HepG2 (cell line): ENCODE measurements at regions not wholly inside any gene's neighbourhood (a gene's known extent, or its start where the extent isn't known, plus 50 kb on each side); places are given as distances from the start of the nearest gene placed in this dataset.
A peak's percentile ranks its signal among the peaks of the same experiment; 100 is the strongest.

ENCODE experiments used
- ATAC-seq: fragments of 200-7000 bp; cut with Tn5 transposase; 3 replicates; pipeline ENCODE4 v1.9.1; 2020; ENCODE audit warnings: mild to moderate bottlenecking, moderate library complexity
- BruUV-seq: library from RNA; stranded (reverse); fragments of 400-500 nt; replicated peaks from 2 replicates; lab custom pipeline; 2021; lab: Mats Ljungman, UMichigan
- CTCF ChIA-PET: fragments of 300-600 bp; formaldehyde crosslinking; extraction: SDS; loops from one replicate; lab custom pipeline; 2021; ENCODE audit warnings: low total read pairs, inconsistent platforms, low intra/inter-chr PET ratio; lab: Yijun Ruan, JAX
- POLR2A ChIA-PET: fragments of 350-600 bp; sonication (Branson Sonifier 250); formaldehyde crosslinking; loops from one replicate; lab custom pipeline; 2020; ENCODE audit warnings: antibody characterized with exemption, inconsistent platforms; lab: Yijun Ruan, JAX
- DNase-seq: peaks from one replicate; pipeline ENCODE4 v3.0.0-alpha.2; 2015; ENCODE audit warnings: low spot score
- FAIRE-seq: peaks from 3 replicates; lab custom pipeline; 2011; peaks lifted over from hg19 to GRCh38; lab: Jason Lieb, UNC
- H2AFZ ChIP-seq: one replicate; pipeline ENCODE4 v1.6.1; 2011; ENCODE audit warnings: low read length, inconsistent platforms
- H3K27ac ChIP-seq: fragments of 300-600 bp; 3 replicates; pipeline ENCODE4 v1.8.0; 2011; ENCODE audit warnings: mixed run types, mild to moderate bottlenecking, mixed read lengths, low read length, inconsistent platforms; ENCODE audit not compliant: insufficient read depth; ENCODE audit errors: extremely low read length
- H3K27me3 ChIP-seq, 2 experiments: fragments of 200-600 bp in 1 of 2; 2 replicates in 1 of 2; 3 replicates in 1 of 2; pipeline versions ENCODE4 v1.6.0 to v1.8.0; 2011; ENCODE audit warnings: low read length in 2 of 2, mild to moderate bottlenecking in 2 of 2, moderate library complexity in 2 of 2, inconsistent platforms in 1 of 2; ENCODE audit not compliant: insufficient read depth in 2 of 2, control insufficient read depth in 1 of 2
- H3K36me3 ChIP-seq, 2 experiments: fragments of 200-600 bp in 1 of 2; replicated peaks in 1 of 2; 2 replicates in 1 of 2; 3 replicates in 1 of 2; pipeline versions ENCODE4 v1.5.1 to v1.8.0; 2011; ENCODE audit warnings: low read length in 2 of 2, inconsistent platforms in 1 of 2; ENCODE audit not compliant: insufficient read depth in 2 of 2, control insufficient read depth in 1 of 2
- H3K4me1 ChIP-seq: 2 replicates; pipeline ENCODE4 v1.5.1; 2012; ENCODE audit warnings: low read length, inconsistent platforms; ENCODE audit not compliant: insufficient read depth
- H3K4me2 ChIP-seq: 2 replicates; pipeline ENCODE4 v1.6.0; 2011; ENCODE audit warnings: low read depth, low read length, inconsistent platforms
- H3K4me3 ChIP-seq, 3 experiments: fragments of 200-600 bp in 1 of 3; sonication (generic), shearing (Covaris generic) in 1 of 3; replicated peaks in 1 of 3; 2 replicates each; pipeline ENCODE4 v1.5.1; 2011 to 2016; ENCODE audit warnings: low read length in 3 of 3, inconsistent platforms in 2 of 3, low read depth in 2 of 3, mild to moderate bottlenecking in 2 of 3, control low read depth in 1 of 3, mixed read lengths in 1 of 3; ENCODE audit not compliant: insufficient read depth in 1 of 3
- H3K79me2 ChIP-seq: one replicate; pipeline ENCODE4 v1.6.1; 2011; ENCODE audit warnings: low read length, inconsistent platforms; ENCODE audit not compliant: insufficient read depth
- H3K9ac ChIP-seq: 2 replicates; pipeline ENCODE4 v1.6.0; 2011; ENCODE audit warnings: mild to moderate bottlenecking, low read depth, low read length, inconsistent platforms; ENCODE audit not compliant: insufficient read depth
- H3K9me3 ChIP-seq: 2 replicates; pipeline ENCODE4 v1.5.1; 2012; ENCODE audit warnings: mild to moderate bottlenecking, low read length
- H4K20me1 ChIP-seq: 2 replicates; pipeline ENCODE4 v1.6.0; 2011; ENCODE audit warnings: inconsistent platforms, mild to moderate bottlenecking, low read length, moderate library complexity; ENCODE audit not compliant: insufficient read depth
- CAMTA2 ChIP-seq: sonication (generic); formaldehyde crosslinking; IDR thresholded peaks from 2 replicates; pipeline ENCODE4 v1.4.0; 2020; ENCODE audit warnings: mild to moderate bottlenecking, missing genetic modification reagents, borderline replicate concordance
- DMAP1 ChIP-seq: IDR thresholded peaks from 2 replicates; pipeline ENCODE4 v1.6.1; 2016
- FOXO1 ChIP-seq: sonication (generic); formaldehyde crosslinking; IDR thresholded peaks from 2 replicates; pipeline ENCODE4 v1.4.0; 2020; ENCODE audit warnings: missing genetic modification reagents
- MED8 ChIP-seq: sonication (generic); formaldehyde crosslinking; IDR thresholded peaks from 2 replicates; pipeline ENCODE4 v1.8.1; 2023; ENCODE audit warnings: mild to moderate bottlenecking, missing genetic modification reagents; ENCODE audit not compliant: insufficient replicate concordance
- NFAT5 ChIP-seq: sonication (generic); formaldehyde crosslinking; IDR thresholded peaks from 2 replicates; pipeline ENCODE4 v1.4.0; 2020; ENCODE audit warnings: missing genetic modification reagents
- PHF20 ChIP-seq: sonication (generic); formaldehyde crosslinking; IDR thresholded peaks from 2 replicates; pipeline ENCODE4 v1.5.0; 2020; ENCODE audit warnings: mild to moderate bottlenecking, missing genetic modification reagents
- PRMT3 ChIP-seq: sonication (generic); formaldehyde crosslinking; IDR thresholded peaks from 2 replicates; pipeline ENCODE4 v1.8.1; 2022; ENCODE audit warnings: low read depth, mild to moderate bottlenecking, moderate library complexity, missing genetic modification reagents, borderline replicate concordance
- RFXAP ChIP-seq: sonication (generic); formaldehyde crosslinking; IDR thresholded peaks from 2 replicates; pipeline ENCODE4 v1.4.0; 2020; ENCODE audit warnings: missing genetic modification reagents, borderline replicate concordance
- RORA ChIP-seq: sonication (generic); formaldehyde crosslinking; IDR thresholded peaks from 2 replicates; pipeline ENCODE4 v1.5.0; 2020; ENCODE audit warnings: mild to moderate bottlenecking, missing genetic modification reagents, moderate library complexity
- ZBTB20 ChIP-seq: sonication (generic); formaldehyde crosslinking; IDR thresholded peaks from 2 replicates; pipeline ENCODE4 v1.8.1; 2023; ENCODE audit warnings: missing genetic modification reagents, low read depth, mild to moderate bottlenecking, borderline replicate concordance
- ZNF225 ChIP-seq: sonication (generic); formaldehyde crosslinking; IDR thresholded peaks from 2 replicates; pipeline ENCODE4 v1.4.0; 2020; ENCODE audit warnings: mild to moderate bottlenecking, missing genetic modification reagents
- ZNF552 ChIP-seq: sonication (generic); formaldehyde crosslinking; IDR thresholded peaks from 2 replicates; pipeline ENCODE4 v1.9.0; 2022; ENCODE audit warnings: missing genetic modification reagents, mild to moderate bottlenecking, borderline replicate concordance
- ZNF674 ChIP-seq: sonication (generic); formaldehyde crosslinking; IDR thresholded peaks from 2 replicates; pipeline ENCODE4 v1.5.0; 2020; ENCODE audit warnings: low read depth, mild to moderate bottlenecking, missing genetic modification reagents
- ZSCAN30 ChIP-seq: sonication (generic); formaldehyde crosslinking; IDR thresholded peaks from 2 replicates; pipeline ENCODE4 v1.5.0; 2020; ENCODE audit warnings: mild to moderate bottlenecking, missing genetic modification reagents
- WGBS: methylation state at CpG from one replicate; pipeline ENCODE4 v1.1.6; 2017; ENCODE audit warnings: low lambda C conversion rate; 5-methylcytosine and 5-hydroxymethylcytosine counted together
- in situ Hi-C: cut with HindIII; loops from 2 replicates; pipeline ENCODE4 v1.10.0; 2017; ENCODE audit warnings: low pct_unique_long_range_greater_than_20kb; ENCODE audit not compliant: extremely low pct_ligation_motif_present
- intact Hi-C: fragments of 100-400 bp; cut with micrococcal nuclease; formaldehyde crosslinking; loops from one replicate; pipeline ENCODE4 v1.10.0; 2022; ENCODE audit not compliant: unreplicated experiment
- TF ChIP-seq, protein P1 (sequence below): sonication (generic); formaldehyde crosslinking; IDR thresholded peaks from 2 replicates; pipeline ENCODE4 v1.5.0; 2020; ENCODE audit warnings: missing genetic modification reagents

- TF ChIP-seq NFAT5 (CRISPR knock-in tag) (no peak), DMAP1 (CRISPR knock-in tag) (no peak), MED8 (CRISPR knock-in tag) (no peak)
Observed at GRCh38 chr10:42951486-42952251, 125.2 kb upstream of the RET start (continued).

- peaks cover 2 to 26% of the 10 kb centered on the region in 2 experiments; a peak in 4 of 5 replicates for H3K27me3 ChIP-seq
- ChIA-PET POLR2A (no interaction called here), CTCF (no interaction called here)
- FAIRE-seq: no peak
- in situ Hi-C loops (no loop called here), intact Hi-C loops (no loop called here)
- H3K36me3 ChIP-seq: no peaks in the 10 kb centered on the region
- BruUV-seq: no TSS peak
- 8% methylated on average over 12 of the region's 14 CpGs for WGBS
- H3K9ac ChIP-seq: no peak overlapping the region
- peak; percentile 13 for DNase-seq
- H3K4me2 ChIP-seq: peak overlapping the region; percentile 39; the same call in 1 of the 2 replicates
- no peak overlapping the region for H3K27ac ChIP-seq
- H4K20me1 ChIP-seq: no peaks in the 10 kb centered on the region
- no peaks in the 10 kb centered on the region for H3K79me2 ChIP-seq
- no peak overlapping the region for H2AFZ ChIP-seq
- 0 out of 6 replicates have a peak overlapping the region, but pooled peaks of 1 of the 3 experiments have one; percentile 10 for H3K4me3 ChIP-seq
- peaks cover 7% of the 10 kb centered on the region for H3K4me1 ChIP-seq
- no peaks in the 10 kb centered on the region for H3K9me3 ChIP-seq
- peak; percentile 91 for ATAC-seq
- TF ChIP-seq ZSCAN30 (CRISPR knock-in tag) (no peak), RORA (no peak), ZNF225 (no peak), PHF20 (CRISPR knock-in tag) (no peak), ZNF552 (no peak), RFXAP (CRISPR knock-in tag) (no peak), CAMTA2 (CRISPR knock-in tag) (no peak), ZBTB20 (CRISPR knock-in tag) (no peak), ZNF674 (no peak), FOXO1 (CRISPR knock-in tag) (no peak), PRMT3 (no peak)
- TF ChIP-seq, protein P1, sequence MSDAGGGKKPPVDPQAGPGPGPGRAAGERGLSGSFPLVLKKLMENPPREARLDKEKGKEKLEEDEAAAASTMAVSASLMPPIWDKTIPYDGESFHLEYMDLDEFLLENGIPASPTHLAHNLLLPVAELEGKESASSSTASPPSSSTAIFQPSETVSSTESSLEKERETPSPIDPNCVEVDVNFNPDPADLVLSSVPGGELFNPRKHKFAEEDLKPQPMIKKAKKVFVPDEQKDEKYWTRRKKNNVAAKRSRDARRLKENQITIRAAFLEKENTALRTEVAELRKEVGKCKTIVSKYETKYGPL (CRISPR knock-in tag): no peak
Observed at GRCh38 chr10:42952349-42952748, 124.5 kb upstream of the RET start.
